ENCODE measurements at regions not wholly inside any gene's neighbourhood (a gene's known extent, or its start where the extent isn't known, plus 50 kb on each side); places are given as distances from the start of the nearest gene placed in this dataset.

- Histone ChIP-seq H3K4me1 (ENCODE audit: control insufficient read depth in 2 of 3, insufficient read depth in 2 of 3, low read depth in 1 of 3, low read length in 3 of 3) (no peaks in the 10 kb centered on the region), H3K9ac (ENCODE audit: low read length in 3 of 3) (no peak overlapping the region), H3K27ac (ENCODE audit: low read depth in 2 of 2, low read length in 2 of 2) (peak overlapping the region in 1 of 2 donors; percentile 19), H3K9me3 (ENCODE audit: control insufficient read depth in 2 of 3, insufficient read depth in 1 of 3, low read length in 3 of 3) (no peaks in the 10 kb centered on the region), H3K36me3 (ENCODE audit: control insufficient read depth in 2 of 3, insufficient read depth in 3 of 3, low read length in 3 of 3) (no peaks in the 10 kb centered on the region), H3K4me3 (ENCODE audit: low read length in 3 of 3) (no peak overlapping the region), H3K27me3 (ENCODE audit: control insufficient read depth, insufficient read depth, low read length) (no peaks in the 10 kb centered on the region)
- no peak for TF ChIP-seq CTCF (IDR thresholded peaks at IDR 0.05; ENCODE audit: borderline replicate concordance, extremely low read depth, insufficient read depth)
- FAIRE-seq (no peak), DNase-seq (no peak)
- intact Hi-C loops (cut with DNase I): no loop called here
These were observed 97.4 kb upstream of the DUSP10 start for GRCh38 chr1:221839321-221839720.

GRCh38 chr1:221837896-221838295 lies 96.0 kb upstream of the DUSP10 start:
- TF ChIP-seq CTCF (IDR thresholded peaks at IDR 0.05; ENCODE audit: borderline replicate concordance, extremely low read depth, insufficient read depth): no peak
- Histone ChIP-seq H3K27me3 (ENCODE audit: control insufficient read depth, insufficient read depth, low read length) (no peaks in the 10 kb centered on the region), H3K36me3 (ENCODE audit: control insufficient read depth in 2 of 3, insufficient read depth in 3 of 3, low read length in 3 of 3) (no peaks in the 10 kb centered on the region), H3K9me3 (ENCODE audit: control insufficient read depth in 2 of 3, insufficient read depth in 1 of 3, low read length in 3 of 3) (no peaks in the 10 kb centered on the region), H3K4me1 (ENCODE audit: control insufficient read depth in 2 of 3, insufficient read depth in 2 of 3, low read depth in 1 of 3, low read length in 3 of 3) (no peaks in the 10 kb centered on the region), H3K27ac (ENCODE audit: low read depth in 2 of 2, low read length in 2 of 2) (no peak overlapping the region), H3K4me3 (ENCODE audit: low read length in 3 of 3) (no peak overlapping the region), H3K9ac (ENCODE audit: low read length in 3 of 3) (no peak overlapping the region)
- intact Hi-C loops (cut with DNase I): no loop called here
- no peak for FAIRE-seq
- DNase-seq: no peak

GRCh38 chr1:221834698-221835513 lies 93.0 kb upstream of the DUSP10 start:
- no peak for TF ChIP-seq CTCF (IDR thresholded peaks at IDR 0.05; ENCODE audit: borderline replicate concordance, extremely low read depth, insufficient read depth)
- Histone ChIP-seq H3K4me3 (ENCODE audit: low read length in 3 of 3) (no peak overlapping the region), H3K27ac (ENCODE audit: low read depth in 2 of 2, low read length in 2 of 2) (no peak overlapping the region), H3K9me3 (ENCODE audit: control insufficient read depth in 2 of 3, insufficient read depth in 1 of 3, low read length in 3 of 3) (no peaks in the 10 kb centered on the region), H3K36me3 (ENCODE audit: control insufficient read depth in 2 of 3, insufficient read depth in 3 of 3, low read length in 3 of 3) (no peaks in the 10 kb centered on the region), H3K9ac (ENCODE audit: low read length in 3 of 3) (no peak overlapping the region), H3K27me3 (ENCODE audit: control insufficient read depth, insufficient read depth, low read length) (no peaks in the 10 kb centered on the region), H3K4me1 (ENCODE audit: control insufficient read depth in 2 of 3, insufficient read depth in 2 of 3, low read depth in 1 of 3, low read length in 3 of 3) (no peaks in the 10 kb centered on the region)
- intact Hi-C loops (cut with DNase I): no loop called here
- DNase-seq (no peak), FAIRE-seq (no peak)
